ENCODE measurements at regions not wholly inside any gene's neighbourhood (a gene's known extent, or its start where the extent isn't known, plus 50 kb on each side); places are given as distances from the start of the nearest gene placed in this dataset.
A peak's percentile ranks its signal among the peaks of the same experiment; 100 is the strongest.
"Not testable (repeated sequence)": the region's sequence is repeated elsewhere in the genome, so short reads cannot be mapped to it uniquely, and the experiment has no call there.

- no peak for DNase-seq
These were observed 1106.2 kb upstream of the CELF2 start for GRCh38 chr10:9911488-9911887.

GRCh38 chr10:9913876-9914514 lies 1103.7 kb upstream of the CELF2 start:
- no peak for ATAC-seq
- no peak for DNase-seq

More at GRCh38 chr10:9911488-9911887, 1106.2 kb upstream of the CELF2 start:
- ATAC-seq = no peak

GRCh38 chr10:9921544-9921943 lies 1096.1 kb upstream of the CELF2 start:
- ATAC-seq = no peak
- DNase-seq = no peak

GRCh38 chr10:9922126-9922870 lies 1095.4 kb upstream of the CELF2 start:
- no peak for ATAC-seq
- DNase-seq = no peak

DNA sequence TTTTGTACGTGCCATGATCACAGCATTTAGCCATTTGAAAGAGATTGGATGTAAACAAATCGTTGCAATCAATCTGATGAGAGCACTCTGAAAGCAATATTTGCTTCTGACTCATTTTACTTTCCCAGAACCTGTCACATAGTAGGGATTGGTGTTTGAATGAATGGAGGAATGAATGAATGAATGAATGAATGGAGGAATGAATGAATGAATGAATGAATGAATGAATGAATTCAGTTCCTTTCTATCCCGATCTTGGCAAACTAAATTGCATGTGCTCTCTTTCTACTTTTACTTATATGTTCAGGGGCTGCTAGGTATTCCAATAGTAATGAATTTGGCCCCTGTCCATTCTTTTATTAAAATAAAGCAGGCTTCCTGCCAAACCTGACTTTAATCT lies 1091.7 kb upstream of the CELF2 start:
- no peak for ATAC-seq
- DNase-seq = no peak

DNA sequence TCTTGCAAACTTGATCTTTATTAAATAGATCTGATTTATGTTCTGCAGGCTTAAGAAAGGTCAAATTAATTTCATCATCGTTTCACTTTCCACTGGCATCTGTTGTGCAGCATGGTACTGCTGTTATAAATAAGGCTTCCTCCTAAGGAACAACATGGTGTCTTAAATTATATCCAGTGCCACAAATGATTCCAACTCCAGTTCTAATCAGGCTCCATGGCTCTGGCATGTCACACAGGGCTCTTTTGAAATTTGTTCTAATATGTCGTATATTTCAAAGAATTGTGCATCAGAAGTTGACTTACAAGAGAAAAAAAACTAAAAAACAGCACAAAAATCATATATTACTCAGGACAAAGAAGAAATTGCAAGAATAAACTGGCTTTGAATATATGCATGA lies 1090.8 kb upstream of the CELF2 start:
- no peak for DNase-seq
- ATAC-seq = no peak

DNA sequence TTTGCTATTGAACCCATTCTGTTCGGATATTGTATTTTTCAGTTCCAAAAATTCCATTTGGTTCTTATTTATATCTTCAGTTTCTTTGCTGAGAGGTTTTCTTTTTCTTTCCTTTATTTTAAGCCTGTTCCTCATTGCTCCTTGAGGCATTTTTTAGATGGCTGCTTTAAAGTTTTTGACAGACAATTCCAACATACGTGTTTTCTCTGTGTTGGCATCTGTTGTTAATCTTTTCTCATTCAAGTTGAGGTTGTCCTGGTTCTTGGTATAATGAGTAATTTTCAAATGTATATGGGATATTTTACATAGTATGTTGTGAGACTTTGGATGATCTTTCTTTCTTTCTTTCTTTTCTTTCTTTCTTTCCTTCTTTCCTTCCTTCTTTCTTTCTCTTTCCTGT lies 1078.0 kb upstream of the CELF2 start:
- no peak for DNase-seq
- no peak for ATAC-seq

DNA sequence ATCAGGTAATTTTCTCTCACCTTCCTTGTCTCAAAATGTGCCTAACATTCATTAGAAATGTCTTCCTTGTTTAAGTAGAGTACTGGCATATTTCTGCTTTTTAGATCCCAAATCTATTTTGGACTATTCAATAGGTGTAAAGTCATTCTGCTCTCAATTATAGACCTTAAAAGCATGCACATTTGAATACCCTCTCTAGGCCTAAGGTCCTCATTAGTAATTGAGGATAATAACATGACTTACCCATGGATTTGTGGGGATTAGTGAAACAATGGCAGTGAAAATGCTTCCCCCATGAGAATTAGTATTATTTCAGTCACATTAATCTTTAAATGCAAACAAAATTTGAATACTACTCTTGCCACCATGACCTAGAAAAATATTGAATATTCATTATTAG lies 1073.0 kb upstream of the CELF2 start:
- no peak for ATAC-seq
- no peak for DNase-seq

- ATAC-seq = no peak
- no peak for DNase-seq
These were observed 1067.6 kb upstream of the CELF2 start for GRCh38 chr10:9950070-9950469.

DNA sequence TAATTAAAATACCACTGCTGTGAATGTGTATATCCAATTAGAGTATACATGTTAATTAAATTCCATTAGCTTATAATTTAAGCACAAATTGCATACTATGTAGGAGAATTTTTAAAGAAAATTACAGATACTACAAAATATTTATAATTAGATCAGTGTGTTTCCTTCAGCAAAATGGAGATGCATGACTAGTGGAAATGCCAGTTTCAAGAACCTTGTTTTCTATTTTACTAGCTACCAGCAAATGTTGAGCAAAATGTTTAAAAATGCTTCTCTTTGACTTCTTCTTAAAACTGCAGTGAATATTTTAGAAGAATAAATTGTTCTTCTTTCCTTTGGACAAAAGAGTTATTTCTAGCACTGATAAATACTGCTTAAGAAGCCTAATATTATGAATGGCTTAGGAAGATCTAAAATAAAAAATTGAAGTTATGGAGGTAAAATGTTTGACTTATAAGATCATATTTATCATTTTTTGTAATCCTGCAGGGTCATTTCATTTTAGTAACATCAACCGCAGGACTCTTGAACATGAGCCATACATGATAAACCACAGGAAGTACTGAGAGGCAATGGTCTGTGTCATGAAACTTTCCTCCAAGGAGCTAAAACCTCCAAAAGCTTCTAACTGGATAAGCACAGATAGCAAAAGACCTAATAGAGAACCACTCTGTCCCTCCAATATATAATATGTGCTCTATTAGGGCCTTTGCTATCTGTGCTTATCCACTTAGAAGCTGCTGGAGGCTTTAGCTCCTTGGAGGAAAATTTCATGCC lies 1066.0 kb upstream of the CELF2 start:
- DNase-seq (no peak), ATAC-seq (no peak)

DNA sequence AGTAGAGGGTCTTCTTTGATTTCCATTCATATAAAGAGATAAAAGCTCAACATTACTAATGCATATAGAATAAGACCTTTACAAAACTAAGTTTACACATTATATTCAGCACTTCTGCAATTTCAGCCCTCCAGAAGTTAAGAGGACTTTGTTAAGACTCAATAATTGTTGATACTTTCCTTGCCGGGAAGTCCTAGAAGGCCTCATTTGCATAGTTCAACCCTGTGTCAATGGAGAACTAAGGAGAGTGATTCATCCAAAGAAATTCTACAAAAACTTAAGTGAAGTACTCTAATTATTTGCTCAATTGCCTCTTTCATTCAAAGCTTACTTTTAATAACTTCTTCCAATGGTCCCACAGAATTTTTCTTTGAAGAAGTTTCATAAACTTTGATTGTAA lies 1060.3 kb upstream of the CELF2 start:
- DNase-seq (no peak), ATAC-seq (no peak)

DNA sequence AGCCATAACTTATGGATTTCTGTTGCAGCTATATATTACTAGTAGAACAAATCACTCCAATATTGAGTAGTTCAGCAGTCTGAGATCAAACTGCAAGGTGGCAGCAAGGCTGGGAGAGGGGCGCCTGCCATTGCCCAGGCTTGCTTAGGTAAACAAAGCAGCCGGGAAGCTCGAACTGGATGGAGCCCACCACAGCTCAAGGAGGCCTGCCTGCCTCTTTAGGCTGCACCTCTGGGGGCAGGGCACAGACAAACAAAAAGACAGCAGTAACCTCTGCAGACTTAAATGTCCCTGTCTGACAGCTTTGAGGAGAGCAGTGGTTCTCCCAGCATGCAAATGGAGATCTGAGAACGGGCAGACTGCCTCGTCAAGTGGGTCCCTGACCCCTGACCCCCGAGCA lies 1059.8 kb upstream of the CELF2 start:
- DNase-seq, ATAC-seq: not testable (repeated sequence)

DNA sequence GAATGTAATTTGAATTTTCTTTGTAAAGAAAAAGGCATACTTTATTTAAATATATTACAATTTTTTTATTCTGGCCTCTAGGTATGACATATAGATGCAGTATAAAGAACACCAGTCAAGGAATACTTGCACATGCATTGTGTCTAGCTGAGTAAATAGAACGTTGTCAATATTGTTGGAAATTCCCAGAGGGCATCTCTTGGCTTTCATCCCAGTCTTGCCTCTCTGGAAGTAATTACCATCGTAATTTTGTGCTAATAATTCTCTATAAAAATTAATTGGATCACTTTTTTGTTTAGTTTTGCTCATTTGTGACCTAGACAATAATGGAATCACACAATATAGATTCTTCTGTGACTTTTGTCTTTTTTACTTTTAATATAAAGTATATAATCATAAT lies 1052.3 kb upstream of the CELF2 start:
- no peak for ATAC-seq

GRCh38 chr10:9986786-9987185 lies 1030.9 kb upstream of the CELF2 start:
- no peak for ATAC-seq
- no peak for DNase-seq

More for the DNA sequence above, 1052.3 kb upstream of the CELF2 start:
- DNase-seq = no peak

DNA sequence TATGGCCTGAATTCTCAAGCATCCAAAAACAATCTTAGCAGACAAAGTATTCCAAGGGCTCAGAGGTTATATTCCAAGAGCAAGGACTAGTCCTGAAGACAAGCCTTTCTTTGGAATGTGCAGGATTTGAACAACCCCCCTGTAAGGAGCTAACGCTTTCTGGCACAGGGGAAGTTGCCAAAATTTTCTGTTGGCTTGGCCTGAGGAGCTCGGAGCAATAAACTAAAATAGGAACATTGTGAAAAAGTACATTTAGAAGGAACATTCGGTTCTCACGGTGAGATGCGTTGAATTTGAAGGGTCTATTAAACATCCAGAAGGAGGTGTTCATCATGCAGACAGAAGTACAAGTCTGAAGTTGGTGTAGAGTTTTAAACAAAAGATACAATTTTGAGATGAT lies 1030.5 kb upstream of the CELF2 start:
- DNase-seq (no peak), ATAC-seq (no peak)

DNA sequence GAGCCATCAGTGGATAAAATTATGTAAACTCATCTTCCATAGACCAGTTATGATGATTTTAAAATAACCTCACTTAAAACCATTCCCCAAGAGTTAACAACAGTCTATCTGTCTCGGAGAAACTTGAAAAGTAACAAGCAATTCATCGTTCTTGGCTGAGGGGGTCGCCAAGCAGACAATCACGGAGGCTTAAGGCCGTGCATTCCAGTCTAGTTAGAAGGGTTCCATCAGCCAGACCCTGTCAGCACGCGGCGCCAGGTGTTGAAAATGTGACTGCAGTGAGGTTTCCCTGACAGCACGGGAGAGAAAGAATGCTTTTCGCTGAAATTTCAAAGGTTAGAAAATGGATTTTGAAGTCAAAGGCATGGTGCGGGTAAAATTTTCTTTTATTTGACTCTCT lies 1025.0 kb upstream of the CELF2 start:
- DNase-seq (no peak), ATAC-seq (no peak)

DNA sequence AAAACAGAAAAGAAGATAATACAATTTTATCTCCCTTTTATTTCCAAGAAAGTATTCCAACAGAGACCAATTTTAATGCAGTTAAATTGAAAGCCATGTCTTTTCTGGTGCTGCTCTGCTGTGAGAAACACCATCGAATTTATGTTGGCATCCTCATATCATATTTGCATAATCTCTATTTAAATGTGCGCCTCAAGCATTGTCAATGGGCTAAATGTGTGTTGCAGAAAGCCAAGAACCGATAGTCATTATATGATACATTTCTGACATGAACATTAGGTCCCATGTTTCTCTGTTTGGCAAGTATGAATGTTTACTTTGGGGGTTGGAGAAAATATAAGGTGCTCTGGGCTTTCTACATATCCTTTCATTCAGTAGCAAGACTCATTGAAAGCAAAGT lies 1023.5 kb upstream of the CELF2 start:
- ATAC-seq (no peak), DNase-seq (no peak)

DNA sequence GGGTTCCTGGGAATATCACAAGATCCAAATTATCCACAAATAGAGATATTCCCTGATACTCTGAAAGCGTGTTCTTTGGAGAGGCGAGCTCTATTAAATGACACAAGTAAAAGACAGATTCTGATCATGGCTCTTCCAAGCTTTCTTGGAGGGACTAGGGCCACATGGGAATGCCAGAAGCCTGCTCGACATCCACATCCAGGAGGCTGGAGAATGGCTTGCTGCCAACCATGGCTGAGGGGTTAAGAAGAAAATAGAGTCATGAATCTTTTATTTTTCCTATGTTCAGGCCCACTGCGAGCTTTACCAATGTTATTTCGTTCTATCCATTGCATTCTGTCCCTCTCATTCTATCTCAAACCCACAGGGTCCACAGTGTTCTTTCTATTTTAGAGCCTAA lies 1018.0 kb upstream of the CELF2 start:
- DNase-seq = no peak
- no peak for ATAC-seq

- no peak for DNase-seq
- peak; percentile 36 for ATAC-seq
These were observed 1009.7 kb upstream of the CELF2 start for GRCh38 chr10:10007957-10008356.

DNA sequence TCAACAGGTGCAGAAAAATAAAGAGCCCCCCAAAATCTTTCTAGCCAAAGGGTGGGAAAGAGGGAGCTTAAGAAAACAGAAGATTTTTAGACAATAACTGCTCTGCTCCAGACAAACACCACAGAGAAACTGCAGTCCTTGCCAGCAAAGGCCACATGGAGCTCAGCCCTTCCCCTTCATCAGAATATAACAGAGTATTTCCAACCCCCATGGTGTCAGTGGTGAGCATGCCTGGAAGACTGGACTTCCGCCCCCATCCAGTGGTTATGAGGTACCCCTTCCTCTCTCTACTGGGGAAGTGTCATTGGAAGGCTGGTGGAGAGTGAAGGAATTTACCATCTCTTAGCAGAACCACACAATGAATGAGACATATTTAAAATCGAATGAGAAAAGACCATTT lies 1007.3 kb upstream of the CELF2 start:
- ATAC-seq (no peak), DNase-seq (no peak)

GRCh38 chr10:10014846-10015245 lies 1002.8 kb upstream of the CELF2 start:
- ATAC-seq = no peak
- no peak for DNase-seq

GRCh38 chr10:10017716-10018115 lies 1000.0 kb upstream of the CELF2 start:
- no peak for ATAC-seq
- DNase-seq = no peak

GRCh38 chr10:10020945-10021344 lies 996.7 kb upstream of the CELF2 start:
- no peak for DNase-seq
- no peak for ATAC-seq

Data from stimulated activated naive CD8-positive, alpha-beta T cell treated with anti-CD3 and anti-CD28 coated beads, Interleukin-15, Interleukin-2, amounts not matched to agents 100 U/mL and 50 U/mL, for 24 hours (primary cell).